Activated CD8-positive, alpha-beta memory T cell treated with anti-CD3 and anti-CD28 coated beads for 24 hours (primary cell): ENCODE measurements at regions not wholly inside any gene's neighbourhood (a gene's known extent, or its start where the extent isn't known, plus 50 kb on each side); places are given as distances from the start of the nearest gene placed in this dataset.
"Not testable (repeated sequence)": the region's sequence is repeated elsewhere in the genome, so short reads cannot be mapped to it uniquely, and the experiment has no call there.

Experiments
- DNase-seq: peaks from one replicate; pipeline ENCODE4 v3.0.0-alpha.2; 2020

GRCh38 chrX:38943120-38943519 lies 141.9 kb downstream of the MID1IP1 start:
- no peak for DNase-seq

GRCh38 chrX:38948046-38948445 lies 146.8 kb downstream of the MID1IP1 start:
- DNase-seq, result no peak

GRCh38 chrX:38954520-38954919 lies 153.3 kb downstream of the MID1IP1 start:
- no peak for DNase-seq

- no peak for DNase-seq
Measured at GRCh38 chrX:38959736-38960135, 158.5 kb downstream of the MID1IP1 start.

- DNase-seq, result no peak
Measured at GRCh38 chrX:38960137-38960536, 158.9 kb downstream of the MID1IP1 start.

GRCh38 chrX:38961936-38962335 lies 160.7 kb downstream of the MID1IP1 start:
- no peak for DNase-seq

- DNase-seq, result not testable (repeated sequence)
Measured at GRCh38 chrX:38963244-38963643, 162.0 kb downstream of the MID1IP1 start.

GRCh38 chrX:38965888-38966287 lies 164.6 kb downstream of the MID1IP1 start:
- no peak for DNase-seq

- DNase-seq, result no peak
Measured at GRCh38 chrX:38968344-38969216, 167.3 kb downstream of the MID1IP1 start.

- no peak for DNase-seq
Measured at GRCh38 chrX:38970074-38970473, 168.8 kb downstream of the MID1IP1 start.

- DNase-seq, result no peak
Measured at GRCh38 chrX:38970845-38971244, 169.6 kb downstream of the MID1IP1 start.

- no peak for DNase-seq
Measured at GRCh38 chrX:38973322-38973721, 172.1 kb downstream of the MID1IP1 start.

- no peak for DNase-seq
Measured at GRCh38 chrX:38974542-38974941, 173.3 kb downstream of the MID1IP1 start.

GRCh38 chrX:38975368-38975942 lies 174.2 kb downstream of the MID1IP1 start:
- no peak for DNase-seq

GRCh38 chrX:38982370-38982769 lies 181.1 kb downstream of the MID1IP1 start:
- DNase-seq, result no peak

- no peak for DNase-seq
Measured at GRCh38 chrX:38982843-38983242, 181.6 kb downstream of the MID1IP1 start.

- no peak for DNase-seq
Measured at GRCh38 chrX:38985375-38985774, 184.1 kb downstream of the MID1IP1 start.

GRCh38 chrX:38985945-38986344 lies 184.7 kb downstream of the MID1IP1 start:
- no peak for DNase-seq

- no peak for DNase-seq
Measured at GRCh38 chrX:38986586-38986985, 185.3 kb downstream of the MID1IP1 start.

- no peak for DNase-seq
Measured at GRCh38 chrX:38987198-38987651, 186.0 kb downstream of the MID1IP1 start.

GRCh38 chrX:38988301-38988700 lies 187.0 kb downstream of the MID1IP1 start:
- no peak for DNase-seq

- DNase-seq, result no peak
Measured at GRCh38 chrX:38989076-38989475, 187.8 kb downstream of the MID1IP1 start.

GRCh38 chrX:38991656-38992440 lies 190.6 kb downstream of the MID1IP1 start:
- DNase-seq, result no peak
